ENCODE measurements at regions not wholly inside any gene's neighbourhood (a gene's known extent, or its start where the extent isn't known, plus 50 kb on each side); places are given as distances from the start of the nearest gene placed in this dataset.
"Not testable (repeated sequence)": the region's sequence is repeated elsewhere in the genome, so short reads cannot be mapped to it uniquely, and the experiment has no call there.

- H3K27me3 ChIP-seq (ENCODE audit: control insufficient read depth, insufficient read depth, low read length); DNase-seq (ENCODE audit: low read depth, low spot score); H3K4me3 ChIP-seq (ENCODE audit: low read length); H3K9me3 ChIP-seq (ENCODE audit: control insufficient read depth, insufficient read depth, low read length); H3K36me3 ChIP-seq (ENCODE audit: control insufficient read depth, insufficient read depth, low read length); H3K4me1 ChIP-seq (ENCODE audit: control insufficient read depth, insufficient read depth, low read length); H3K27ac ChIP-seq (ENCODE audit: low read length): not testable (repeated sequence)
Observed at GRCh38 chr3:185306286-185306685, 52.4 kb upstream of the EHHADH start.

DNA sequence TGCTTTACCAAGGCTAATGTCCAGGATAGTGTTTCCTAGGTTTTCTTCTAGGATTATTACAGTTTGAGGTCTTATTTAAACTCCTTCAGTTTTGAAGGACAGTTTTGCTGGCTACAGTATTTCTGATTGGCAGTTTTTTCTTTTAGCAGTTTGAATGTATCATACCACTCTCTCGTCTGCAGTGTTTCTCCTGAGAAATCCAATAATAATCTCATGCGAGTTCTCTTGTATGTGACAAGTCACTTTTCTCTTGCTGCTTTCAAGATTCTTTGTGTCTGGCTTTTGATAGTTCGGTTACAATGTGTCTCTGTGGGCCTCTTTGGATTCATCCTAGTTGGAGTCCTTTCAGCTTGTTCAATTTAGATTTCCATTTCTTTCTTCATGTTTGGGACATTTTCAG, 53.0 kb upstream of the EHHADH start:
- Histone ChIP-seq H3K27ac (ENCODE audit: low read length) (no peak overlapping the region), H3K9me3 (ENCODE audit: control insufficient read depth, insufficient read depth, low read length) (no peaks in the 10 kb centered on the region), H3K4me1 (ENCODE audit: control insufficient read depth, insufficient read depth, low read length) (peaks cover 1% of the 10 kb centered on the region; the same call in 1 of the 2 replicates), H3K27me3 (ENCODE audit: control insufficient read depth, insufficient read depth, low read length) (no peaks in the 10 kb centered on the region), H3K4me3 (ENCODE audit: low read length) (no peak overlapping the region), H3K36me3 (ENCODE audit: control insufficient read depth, insufficient read depth, low read length) (no peaks in the 10 kb centered on the region)
- DNase-seq (ENCODE audit: low read depth, low spot score) = no peak
- no CpG with 5 or more reads among the region's 3 CpGs for WGBS (ENCODE audit: insufficient coverage, insufficient read length)

- whole genome bisulfite sequencing (ENCODE audit: insufficient coverage, insufficient read length) = no CpG with 5 or more reads among the region's 2 CpGs
- H3K4me1 ChIP-seq (ENCODE audit: control insufficient read depth, insufficient read depth, low read length) = peaks cover 1% of the 10 kb centered on the region; the same call in 1 of the 2 replicates
- no peaks in the 10 kb centered on the region for H3K9me3 ChIP-seq (ENCODE audit: control insufficient read depth, insufficient read depth, low read length)
- H3K27me3 ChIP-seq (ENCODE audit: control insufficient read depth, insufficient read depth, low read length) = no peaks in the 10 kb centered on the region
- H3K27ac ChIP-seq (ENCODE audit: low read length) = no peak overlapping the region
- no peaks in the 10 kb centered on the region for H3K36me3 ChIP-seq (ENCODE audit: control insufficient read depth, insufficient read depth, low read length)
- peak; percentile 77 for DNase-seq (ENCODE audit: low read depth, low spot score)
- no peak overlapping the region for H3K4me3 ChIP-seq (ENCODE audit: low read length)
Observed at GRCh38 chr3:185308126-185308754, 54.4 kb upstream of the EHHADH start.

- Histone ChIP-seq H3K27me3 (ENCODE audit: control insufficient read depth, insufficient read depth, low read length) (no peaks in the 10 kb centered on the region), H3K4me1 (ENCODE audit: control insufficient read depth, insufficient read depth, low read length) (peaks cover 1% of the 10 kb centered on the region; the same call in 1 of the 2 replicates), H3K36me3 (ENCODE audit: control insufficient read depth, insufficient read depth, low read length) (no peaks in the 10 kb centered on the region), H3K27ac (ENCODE audit: low read length) (no peak overlapping the region), H3K4me3 (ENCODE audit: low read length) (no peak overlapping the region), H3K9me3 (ENCODE audit: control insufficient read depth, insufficient read depth, low read length) (no peaks in the 10 kb centered on the region)
- WGBS (ENCODE audit: insufficient coverage, insufficient read length) = no CpG with 5 or more reads among the region's 4 CpGs
- DNase-seq (ENCODE audit: low read depth, low spot score) = no peak
Observed at GRCh38 chr3:185309302-185309701, 53.6 kb upstream of the MAP3K13 start.

DNA sequence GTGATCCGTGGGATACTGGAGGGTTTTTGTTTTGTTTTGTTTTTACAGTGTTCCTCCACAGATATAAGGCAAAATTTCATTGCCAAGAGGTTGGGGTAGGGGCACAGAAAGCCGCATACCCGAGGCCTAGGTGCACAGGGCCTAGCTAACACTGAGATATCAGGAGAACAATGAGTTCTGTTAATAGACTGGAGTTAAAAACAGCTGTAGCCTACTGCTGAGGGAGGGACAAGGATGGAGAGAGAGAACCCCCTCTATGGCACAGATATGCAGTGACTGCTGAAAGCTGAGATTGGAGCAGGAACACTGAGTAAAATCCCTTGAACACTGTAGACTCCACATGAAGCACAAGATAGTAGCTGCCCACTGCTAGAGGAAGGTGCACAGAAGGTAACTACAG, 53.1 kb upstream of the MAP3K13 start:
- Histone ChIP-seq H3K36me3 (ENCODE audit: control insufficient read depth, insufficient read depth, low read length) (no peaks in the 10 kb centered on the region), H3K27ac (ENCODE audit: low read length) (no peak overlapping the region)

DNA sequence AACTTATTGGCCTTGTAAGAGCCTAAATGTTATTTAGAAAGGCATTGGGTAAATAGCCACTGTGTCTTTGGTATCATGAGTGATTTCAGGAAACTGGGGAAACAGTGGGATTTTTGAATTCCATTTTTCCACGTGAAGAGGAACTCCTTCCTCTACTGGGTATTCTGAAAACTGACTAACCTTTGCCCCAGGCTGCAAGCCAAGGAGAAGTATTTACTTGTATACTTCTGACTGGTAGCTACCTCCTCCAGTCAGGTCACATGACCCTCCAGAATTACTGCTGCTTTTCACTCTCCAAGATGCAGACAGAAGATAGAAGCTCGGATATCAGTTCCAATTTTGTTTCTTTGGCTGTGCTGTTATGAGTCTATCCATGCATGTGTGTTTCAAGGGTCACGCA, 50.9 kb upstream of the MAP3K13 start:
- no peak overlapping the region for H3K27ac ChIP-seq (ENCODE audit: low read length)
- DNase-seq (ENCODE audit: low read depth, low spot score) = no peak
- H3K27me3 ChIP-seq (ENCODE audit: control insufficient read depth, insufficient read depth, low read length) = no peaks in the 10 kb centered on the region
- WGBS (ENCODE audit: insufficient coverage, insufficient read length) = no CpG with 5 or more reads among the region's 3 CpGs
- H3K9me3 ChIP-seq (ENCODE audit: control insufficient read depth, insufficient read depth, low read length) = no peaks in the 10 kb centered on the region
- H3K4me1 ChIP-seq (ENCODE audit: control insufficient read depth, insufficient read depth, low read length) = peaks cover 1% of the 10 kb centered on the region; the same call in 1 of the 2 replicates
- no peak overlapping the region for H3K4me3 ChIP-seq (ENCODE audit: low read length)
- H3K36me3 ChIP-seq (ENCODE audit: control insufficient read depth, insufficient read depth, low read length) = no peaks in the 10 kb centered on the region

More for the DNA sequence above, 53.1 kb upstream of the MAP3K13 start:
- no CpG with 5 or more reads among the region's 3 CpGs for WGBS (ENCODE audit: insufficient coverage, insufficient read length)
- H3K27me3 ChIP-seq (ENCODE audit: control insufficient read depth, insufficient read depth, low read length) = no peaks in the 10 kb centered on the region
- H3K9me3 ChIP-seq (ENCODE audit: control insufficient read depth, insufficient read depth, low read length) = no peaks in the 10 kb centered on the region
- no peak for DNase-seq (ENCODE audit: low read depth, low spot score)
- peaks cover 1% of the 10 kb centered on the region; the same call in 1 of the 2 replicates for H3K4me1 ChIP-seq (ENCODE audit: control insufficient read depth, insufficient read depth, low read length)
- H3K4me3 ChIP-seq (ENCODE audit: low read length) = no peak overlapping the region

Data from iPS DF 6.9 (cell line).